Lower leg skin (tissue), 3 donors: ENCODE measurements at regions not wholly inside any gene's neighbourhood (a gene's known extent, or its start where the extent isn't known, plus 50 kb on each side); places are given as distances from the start of the nearest gene placed in this dataset.

Experiments
- CTCF ChIP-seq, 3 donors: fragments of 450-650 bp; IDR thresholded peaks; one replicate each; pipeline ENCODE4 v1.5.1; 2016; ENCODE audit warnings: antibody characterized with exemption in 3 of 3, mild to moderate bottlenecking in 3 of 3, moderate library complexity in 2 of 3
- POLR2A ChIP-seq, 2 donors: fragments of 450-650 bp; IDR thresholded peaks; one replicate each; pipeline ENCODE4 v1.6.1; 2016 to 2017; ENCODE audit warnings: antibody characterized with exemption in 2 of 2, mild to moderate bottlenecking in 1 of 2, moderate library complexity in 1 of 2

GRCh38 chr12:58046271-58046670 lies 104.9 kb downstream of the ATP23 start:
- no peak for TF ChIP-seq CTCF (IDR thresholded peaks at IDR 0.05)
- no peak for TF ChIP-seq POLR2A (IDR thresholded peaks at IDR 0.05)
